ENCODE measurements at regions not wholly inside any gene's neighbourhood (a gene's known extent, or its start where the extent isn't known, plus 50 kb on each side); places are given as distances from the start of the nearest gene placed in this dataset.

- no peak overlapping the region for H3K4me3 ChIP-seq
- WGBS, 2 donors (ENCODE audit: low coverage in 1 of 2) = 81% methylated on average over 4 of the region's 4 CpGs; no CpG with 5 or more reads in 1 of the 2 donors
- DNase-seq = no peak
- H3K27me3 ChIP-seq = no peaks in the 10 kb centered on the region
- in situ Hi-C loops (cut with MboI; ENCODE audit: low pct_ligation_motif_present in 1 of 4, low pct_unique_long_range_greater_than_20kb in 1 of 4, low sequenced_read_pairs in 3 of 4) = no loop called here
- no peaks in the 10 kb centered on the region for H3K36me3 ChIP-seq
- no peaks in the 10 kb centered on the region for H3K4me1 ChIP-seq
- no peak overlapping the region for H3K27ac ChIP-seq
- TF ChIP-seq POLR2A (IDR thresholded peaks at IDR 0.05) (no peak), EP300 (IDR thresholded peaks at IDR 0.05; ENCODE audit: low read depth) (no peak), POLR2AphosphoS5 (IDR thresholded peaks at IDR 0.05) (no peak)
- TF ChIP-seq, protein P1, sequence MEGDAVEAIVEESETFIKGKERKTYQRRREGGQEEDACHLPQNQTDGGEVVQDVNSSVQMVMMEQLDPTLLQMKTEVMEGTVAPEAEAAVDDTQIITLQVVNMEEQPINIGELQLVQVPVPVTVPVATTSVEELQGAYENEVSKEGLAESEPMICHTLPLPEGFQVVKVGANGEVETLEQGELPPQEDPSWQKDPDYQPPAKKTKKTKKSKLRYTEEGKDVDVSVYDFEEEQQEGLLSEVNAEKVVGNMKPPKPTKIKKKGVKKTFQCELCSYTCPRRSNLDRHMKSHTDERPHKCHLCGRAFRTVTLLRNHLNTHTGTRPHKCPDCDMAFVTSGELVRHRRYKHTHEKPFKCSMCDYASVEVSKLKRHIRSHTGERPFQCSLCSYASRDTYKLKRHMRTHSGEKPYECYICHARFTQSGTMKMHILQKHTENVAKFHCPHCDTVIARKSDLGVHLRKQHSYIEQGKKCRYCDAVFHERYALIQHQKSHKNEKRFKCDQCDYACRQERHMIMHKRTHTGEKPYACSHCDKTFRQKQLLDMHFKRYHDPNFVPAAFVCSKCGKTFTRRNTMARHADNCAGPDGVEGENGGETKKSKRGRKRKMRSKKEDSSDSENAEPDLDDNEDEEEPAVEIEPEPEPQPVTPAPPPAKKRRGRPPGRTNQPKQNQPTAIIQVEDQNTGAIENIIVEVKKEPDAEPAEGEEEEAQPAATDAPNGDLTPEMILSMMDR (IDR thresholded peaks at IDR 0.05) = no peak
- H3K9me3 ChIP-seq = no peaks in the 10 kb centered on the region
- intact Hi-C loops (cut with DNase I; ENCODE audit: low total_unique reads) = no loop called here
These were observed 186.0 kb upstream of the FRMPD4 start for GRCh38 chrX:11952176-11952720.

DNA sequence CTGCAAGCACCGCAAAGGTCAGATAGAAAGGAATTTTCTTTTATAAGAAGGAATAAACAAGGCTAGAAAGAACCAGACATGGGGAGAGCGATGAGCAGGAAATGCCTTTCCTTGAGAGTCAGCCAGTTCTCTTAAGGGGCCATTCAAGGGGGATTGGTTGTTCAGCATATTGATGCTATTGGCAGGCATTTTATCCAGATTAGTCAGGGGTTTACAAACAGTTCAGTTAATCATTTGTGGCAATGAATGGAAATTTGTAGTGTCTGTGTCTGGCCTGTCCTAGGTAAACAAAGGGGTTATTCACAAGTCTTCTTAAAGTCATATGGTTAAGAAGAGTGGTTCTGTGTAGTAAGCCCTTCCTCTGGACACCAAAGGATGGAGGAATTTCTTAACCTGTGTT lies 184.7 kb upstream of the FRMPD4 start:
- H3K4me3 ChIP-seq = no peak overlapping the region
- TF ChIP-seq, protein P1 (IDR thresholded peaks at IDR 0.05) = no peak
- TF ChIP-seq EP300 (IDR thresholded peaks at IDR 0.05; ENCODE audit: low read depth) (no peak), POLR2A (IDR thresholded peaks at IDR 0.05) (no peak), POLR2AphosphoS5 (IDR thresholded peaks at IDR 0.05) (no peak)
- 50 to 56% methylated on average over 1 to 2 of the region's 2 CpGs for WGBS, 2 donors (ENCODE audit: low coverage in 1 of 2)
- no peak for DNase-seq
- no peaks in the 10 kb centered on the region for H3K4me1 ChIP-seq
- H3K9me3 ChIP-seq = no peaks in the 10 kb centered on the region
- H3K27ac ChIP-seq = no peak overlapping the region
- H3K27me3 ChIP-seq = no peaks in the 10 kb centered on the region
- intact Hi-C loops (cut with DNase I; ENCODE audit: low total_unique reads) (no loop called here), in situ Hi-C loops (cut with MboI; ENCODE audit: low pct_ligation_motif_present in 1 of 4, low pct_unique_long_range_greater_than_20kb in 1 of 4, low sequenced_read_pairs in 3 of 4) (no loop called here)
- H3K36me3 ChIP-seq = no peaks in the 10 kb centered on the region

DNA sequence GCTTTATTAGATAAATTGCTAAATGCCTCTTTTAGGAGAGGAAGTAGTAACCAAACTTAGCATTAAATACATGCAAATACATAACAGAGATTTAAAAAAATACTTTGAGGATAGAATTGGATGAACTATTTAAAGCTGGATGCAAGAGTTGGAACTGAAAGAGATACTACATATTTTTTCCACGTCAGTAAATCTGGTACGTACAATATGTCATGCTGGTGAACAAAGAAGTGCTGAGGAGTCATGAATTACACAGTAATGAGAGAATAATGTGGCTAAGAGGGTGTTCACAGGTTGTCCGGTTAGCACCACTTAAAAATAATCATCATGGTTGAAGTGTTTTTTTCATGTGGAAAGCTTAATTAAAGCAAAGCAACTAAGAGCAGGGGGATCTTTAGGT lies 184.1 kb upstream of the FRMPD4 start:
- Histone ChIP-seq H3K27ac (no peak overlapping the region), H3K27me3 (no peaks in the 10 kb centered on the region), H3K9me3 (no peaks in the 10 kb centered on the region), H3K36me3 (no peaks in the 10 kb centered on the region), H3K4me3 (no peak overlapping the region), H3K4me1 (no peaks in the 10 kb centered on the region)
- TF ChIP-seq EP300 (IDR thresholded peaks at IDR 0.05; ENCODE audit: low read depth) = no peak
- 69 to 82% methylated on average over 3 of the region's 3 CpGs for WGBS, 2 donors (ENCODE audit: low coverage in 1 of 2)
- no peak for DNase-seq
- in situ Hi-C loops (cut with MboI; ENCODE audit: low pct_ligation_motif_present in 1 of 4, low pct_unique_long_range_greater_than_20kb in 1 of 4, low sequenced_read_pairs in 3 of 4) (no loop called here), intact Hi-C loops (cut with DNase I; ENCODE audit: low total_unique reads) (no loop called here)

DNA sequence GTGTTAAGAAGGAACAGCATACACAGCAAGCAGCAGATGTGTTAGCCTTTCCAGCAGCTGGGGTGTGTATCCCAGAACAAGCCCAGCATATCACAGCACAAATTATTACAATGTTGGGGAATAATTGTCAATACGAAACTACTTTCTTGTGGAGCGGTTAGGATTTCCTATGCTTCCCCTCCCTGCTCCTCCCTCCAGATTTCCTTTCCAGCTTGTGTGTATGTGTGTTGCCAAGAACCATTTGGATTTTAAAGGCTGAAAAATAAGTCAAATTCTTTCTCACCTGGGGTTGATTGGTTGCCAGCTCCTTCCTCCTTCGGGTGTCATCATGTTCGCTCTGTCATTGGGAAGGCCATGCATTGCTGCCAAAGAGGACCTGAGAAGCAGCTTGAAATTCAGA lies 178.2 kb upstream of the FRMPD4 start:
- no peak overlapping the region for H3K27ac ChIP-seq
- H3K36me3 ChIP-seq = no peaks in the 10 kb centered on the region
- in situ Hi-C loops (cut with MboI; ENCODE audit: low pct_ligation_motif_present in 1 of 4, low pct_unique_long_range_greater_than_20kb in 1 of 4, low sequenced_read_pairs in 3 of 4) (no loop called here), intact Hi-C loops (cut with DNase I; ENCODE audit: low total_unique reads) (no loop called here)
- TF ChIP-seq POLR2AphosphoS5 (IDR thresholded peaks at IDR 0.05) (no peak), POLR2A (IDR thresholded peaks at IDR 0.05) (no peak), EP300 (IDR thresholded peaks at IDR 0.05; ENCODE audit: low read depth) (no peak)
- TF ChIP-seq, protein P1 (IDR thresholded peaks at IDR 0.05) = no peak
- H3K27me3 ChIP-seq = no peaks in the 10 kb centered on the region
- H3K4me3 ChIP-seq = no peak overlapping the region
- H3K4me1 ChIP-seq = no peaks in the 10 kb centered on the region
- WGBS, 2 donors (ENCODE audit: low coverage in 1 of 2) = 86% methylated on average over 4 of the region's 4 CpGs; no CpG with 5 or more reads in 1 of the 2 donors
- H3K9me3 ChIP-seq = no peaks in the 10 kb centered on the region
- no peak for DNase-seq

DNA sequence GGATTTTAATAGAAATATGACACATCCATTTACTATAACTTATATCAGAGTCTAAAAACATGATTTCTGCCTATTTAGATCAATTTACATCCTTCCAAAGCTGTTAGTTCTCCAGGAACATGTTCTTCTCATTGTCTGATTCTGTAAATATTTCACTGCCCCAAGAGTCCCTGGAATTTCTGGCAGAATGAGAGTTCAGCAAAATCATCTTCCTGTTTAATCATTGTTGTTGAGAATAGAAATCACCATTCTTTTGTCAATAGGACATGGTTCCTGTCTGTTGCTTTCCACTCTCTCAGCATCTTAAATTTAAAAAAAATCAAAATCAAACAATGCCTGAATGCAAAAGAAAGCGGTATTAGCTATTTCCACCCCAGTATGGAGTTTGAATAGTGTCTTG lies 172.8 kb upstream of the FRMPD4 start:
- TF ChIP-seq POLR2A (IDR thresholded peaks at IDR 0.05) (no peak), EP300 (IDR thresholded peaks at IDR 0.05; ENCODE audit: low read depth) (no peak), POLR2AphosphoS5 (IDR thresholded peaks at IDR 0.05) (no peak)
- TF ChIP-seq, protein P1 (IDR thresholded peaks at IDR 0.05) = no peak
- H3K4me1 ChIP-seq = no peaks in the 10 kb centered on the region
- H3K4me3 ChIP-seq = no peak overlapping the region
- in situ Hi-C loops (cut with MboI; ENCODE audit: low pct_ligation_motif_present in 1 of 4, low pct_unique_long_range_greater_than_20kb in 1 of 4, low sequenced_read_pairs in 3 of 4) (no loop called here), intact Hi-C loops (cut with DNase I; ENCODE audit: low total_unique reads) (no loop called here)
- no peaks in the 10 kb centered on the region for H3K9me3 ChIP-seq
- H3K27me3 ChIP-seq = no peaks in the 10 kb centered on the region
- 59 to 80% methylated on average over 1 of the region's 1 CpG for WGBS, 2 donors (ENCODE audit: low coverage in 1 of 2)
- DNase-seq = no peak
- H3K27ac ChIP-seq = no peak overlapping the region
- H3K36me3 ChIP-seq = no peaks in the 10 kb centered on the region

Measured in transverse colon (tissue), 4 donors.